Ishikawa (cell line): ENCODE measurements at regions not wholly inside any gene's neighbourhood (a gene's known extent, or its start where the extent isn't known, plus 50 kb on each side); places are given as distances from the start of the nearest gene placed in this dataset.

ENCODE experiments used
- CEBPB ChIP-seq: IDR thresholded peaks from 2 replicates; pipeline ENCODE4 v1.6.1; 2012
- CREB1 ChIP-seq: IDR thresholded peaks from 2 replicates; pipeline ENCODE4 v1.6.1; 2012; ENCODE audit warnings: low read depth
- EP300 ChIP-seq: IDR thresholded peaks from 2 replicates; pipeline ENCODE4 v1.6.1; 2012; ENCODE audit warnings: borderline replicate concordance
- FOXM1 ChIP-seq: IDR thresholded peaks from 2 replicates; pipeline ENCODE4 v1.6.1; 2012; ENCODE audit warnings: low read depth, borderline replicate concordance
- MAX ChIP-seq: IDR thresholded peaks from 2 replicates; pipeline ENCODE4 v1.6.1; 2012
- RAD21 ChIP-seq: IDR thresholded peaks from 2 replicates; pipeline ENCODE4 v1.6.1; 2012; ENCODE audit warnings: low read depth
- REST ChIP-seq: IDR thresholded peaks from 2 replicates; pipeline ENCODE4 v1.6.1; 2012; ENCODE audit warnings: low read depth, mild to moderate bottlenecking
- TAF1 ChIP-seq: IDR thresholded peaks from 2 replicates; pipeline ENCODE4 v1.6.1; 2012; ENCODE audit warnings: low read depth, mild to moderate bottlenecking
- TEAD4 ChIP-seq: IDR thresholded peaks from 2 replicates; pipeline ENCODE4 v1.6.1; 2012
- USF1 ChIP-seq: IDR thresholded peaks from 2 replicates; pipeline ENCODE4 v1.6.1; 2012
- YY1 ChIP-seq: IDR thresholded peaks from 2 replicates; pipeline ENCODE4 v1.6.1; 2012; ENCODE audit warnings: low read depth

GRCh38 chr4:4791299-4792111 is 68.0 kb upstream of the MSX1 start:
- no peak for TF ChIP-seq RAD21
- no peak for TF ChIP-seq REST
- no peak for TF ChIP-seq USF1
- no peak for TF ChIP-seq FOXM1
- no peak for TF ChIP-seq MAX
- TF ChIP-seq EP300 = peak; percentile 56; the same call in 1 of the 2 replicates
- no peak for TF ChIP-seq YY1
- no peak for TF ChIP-seq CREB1
- no peak for TF ChIP-seq TEAD4
- peak; percentile 69; the same call in 1 of the 2 replicates for TF ChIP-seq CEBPB
- TF ChIP-seq TAF1 = no peak
